ENCODE measurements at regions not wholly inside any gene's neighbourhood (a gene's known extent, or its start where the extent isn't known, plus 50 kb on each side); places are given as distances from the start of the nearest gene placed in this dataset.

- H3K27ac ChIP-seq = no peak overlapping the region
- intact Hi-C loops (cut with DNase I; ENCODE audit: low total_unique reads) = no loop called here
- TF ChIP-seq CTCF (IDR thresholded peaks at IDR 0.05) (no peak), POLR2A (IDR thresholded peaks at IDR 0.05) (no peak), POLR2AphosphoS5 (IDR thresholded peaks at IDR 0.05) (no peak)
Observed at GRCh38 chr4:11497212-11497806, 68.6 kb upstream of the HS3ST1 start.

GRCh38 chr4:11496351-11496829, 67.7 kb upstream of the HS3ST1 start:
- no peak for DNase-seq (ENCODE audit: low spot score in 2 of 2)
- Histone ChIP-seq H3K27me3 (no peaks in the 10 kb centered on the region), H3K4me3 (no peak overlapping the region), H3K36me3 (no peaks in the 10 kb centered on the region), H3K27ac (no peak overlapping the region), H3K9me3 (peaks cover 0 to 11% of the 10 kb centered on the region in 2 donors), H3K4me1 (no peaks in the 10 kb centered on the region)
- TF ChIP-seq POLR2A (IDR thresholded peaks at IDR 0.05) = no peak
- TF ChIP-seq CTCF (IDR thresholded peaks at IDR 0.05) = no peak
- TF ChIP-seq POLR2AphosphoS5 (IDR thresholded peaks at IDR 0.05) = no peak
- intact Hi-C loops (cut with DNase I; ENCODE audit: low total_unique reads) = no loop called here

More at GRCh38 chr4:11497212-11497806, 68.6 kb upstream of the HS3ST1 start:
- Histone ChIP-seq H3K27me3 (no peaks in the 10 kb centered on the region), H3K9me3 (peaks cover 0 to 11% of the 10 kb centered on the region in 2 donors), H3K4me3 (no peak overlapping the region), H3K4me1 (no peaks in the 10 kb centered on the region), H3K36me3 (no peaks in the 10 kb centered on the region)
- no peak for DNase-seq (ENCODE audit: low spot score in 2 of 2)

GRCh38 chr4:11495818-11496217, 67.1 kb upstream of the HS3ST1 start:
- DNase-seq (ENCODE audit: low spot score in 2 of 2) = no peak
- no peak overlapping the region for H3K27ac ChIP-seq
- TF ChIP-seq CTCF (IDR thresholded peaks at IDR 0.05) (no peak), POLR2A (IDR thresholded peaks at IDR 0.05) (no peak), POLR2AphosphoS5 (IDR thresholded peaks at IDR 0.05) (no peak)
- intact Hi-C loops (cut with DNase I; ENCODE audit: low total_unique reads) = no loop called here
- peaks cover 0 to 11% of the 10 kb centered on the region in 2 donors for H3K9me3 ChIP-seq
- no peak overlapping the region for H3K4me3 ChIP-seq
- H3K27me3 ChIP-seq = no peaks in the 10 kb centered on the region
- H3K4me1 ChIP-seq = no peaks in the 10 kb centered on the region
- H3K36me3 ChIP-seq = no peaks in the 10 kb centered on the region

GRCh38 chr4:11495291-11495690, 66.6 kb upstream of the HS3ST1 start:
- H3K36me3 ChIP-seq = no peaks in the 10 kb centered on the region
- no peak overlapping the region for H3K4me3 ChIP-seq
- intact Hi-C loops (cut with DNase I; ENCODE audit: low total_unique reads) = no loop called here
- no peaks in the 10 kb centered on the region for H3K27me3 ChIP-seq
- no peaks in the 10 kb centered on the region for H3K4me1 ChIP-seq
- peaks cover 0 to 11% of the 10 kb centered on the region in 2 donors for H3K9me3 ChIP-seq
- no peak overlapping the region for H3K27ac ChIP-seq
- DNase-seq (ENCODE audit: low spot score in 2 of 2) = no peak
- no peak for TF ChIP-seq CTCF (IDR thresholded peaks at IDR 0.05)
- TF ChIP-seq POLR2AphosphoS5 (IDR thresholded peaks at IDR 0.05) = no peak
- TF ChIP-seq POLR2A (IDR thresholded peaks at IDR 0.05) = no peak

GRCh38 chr4:11494232-11494631, 65.5 kb upstream of the HS3ST1 start:
- TF ChIP-seq POLR2A (IDR thresholded peaks at IDR 0.05) = no peak
- no peak for TF ChIP-seq POLR2AphosphoS5 (IDR thresholded peaks at IDR 0.05)
- no peak for TF ChIP-seq CTCF (IDR thresholded peaks at IDR 0.05)

More at GRCh38 chr4:11494232-11494631, 65.5 kb upstream of the HS3ST1 start:
- H3K36me3 ChIP-seq = no peaks in the 10 kb centered on the region
- H3K9me3 ChIP-seq = peaks cover 0 to 11% of the 10 kb centered on the region in 2 donors
- H3K27me3 ChIP-seq = no peaks in the 10 kb centered on the region
- no peak for DNase-seq (ENCODE audit: low spot score in 2 of 2)
- no peak overlapping the region for H3K4me3 ChIP-seq
- H3K27ac ChIP-seq = no peak overlapping the region
- intact Hi-C loops (cut with DNase I; ENCODE audit: low total_unique reads) = no loop called here
- no peaks in the 10 kb centered on the region for H3K4me1 ChIP-seq
